GM12892 (cell line): ENCODE measurements at regions not wholly inside any gene's neighbourhood (a gene's known extent, or its start where the extent isn't known, plus 50 kb on each side); places are given as distances from the start of the nearest gene placed in this dataset.

Experiments used
- POLR2A ChIP-seq: IDR thresholded peaks from 2 replicates; pipeline ENCODE4 v1.6.1; 2011; ENCODE audit warnings: low read depth, low read length, control low read depth
- POLR2AphosphoS5 ChIP-seq: IDR thresholded peaks from 2 replicates; pipeline ENCODE4 v1.6.1; 2011; ENCODE audit warnings: low read depth, low read length, control low read depth
- TAF1 ChIP-seq: IDR thresholded peaks from 2 replicates; pipeline ENCODE4 v1.6.1; 2011; ENCODE audit warnings: low read depth, mild to moderate bottlenecking, control low read depth, low read length, borderline replicate concordance

GRCh38 chr20:30175681-30176080 lies 1081.8 kb upstream of the DEFB115 start:
- TF ChIP-seq TAF1 (no peak), POLR2A (no peak), POLR2AphosphoS5 (no peak)
